GM21515 (cell line): ENCODE measurements at regions not wholly inside any gene's neighbourhood (a gene's known extent, or its start where the extent isn't known, plus 50 kb on each side); places are given as distances from the start of the nearest gene placed in this dataset.
"Not testable (repeated sequence)": the region's sequence is repeated elsewhere in the genome, so short reads cannot be mapped to it uniquely, and the experiment has no call there.

Experiments used
- ATAC-seq: cut with Tn5 transposase; IDR thresholded peaks from one replicate; pipeline ENCODE4 v1.9.1; 2021; ENCODE audit not compliant: unreplicated experiment

DNA sequence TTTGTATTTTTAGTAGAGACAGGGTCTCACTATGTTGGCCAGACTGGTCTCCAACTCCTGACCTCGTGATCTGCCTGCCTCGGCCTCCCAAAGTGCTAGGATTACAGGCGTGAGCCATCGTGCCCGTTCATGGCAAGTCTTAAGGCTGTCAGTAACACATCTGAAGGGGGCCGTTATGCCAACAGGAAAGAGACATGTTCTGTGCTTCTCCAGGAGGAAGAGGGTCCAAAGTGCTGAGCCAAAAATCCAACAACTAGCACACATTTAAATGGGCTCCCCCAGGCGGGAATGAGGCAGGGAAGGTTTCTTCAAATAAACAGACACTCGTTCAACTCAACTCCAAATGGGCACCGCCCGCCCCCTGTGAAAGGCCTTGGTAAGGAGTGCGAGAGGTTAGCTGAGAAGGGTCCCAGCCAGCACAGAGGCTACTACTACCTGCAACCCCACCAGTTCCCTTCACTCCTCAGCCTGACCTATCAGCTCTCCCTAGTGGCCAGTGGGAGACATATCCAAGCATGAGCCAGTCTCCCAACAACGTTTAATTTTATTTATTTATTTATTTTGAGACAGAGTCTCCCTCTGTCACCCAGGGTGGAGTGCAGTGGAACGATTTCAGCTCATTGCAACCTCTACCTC, 84.1 kb upstream of the DMRT1 start:
- no peak for ATAC-seq

GRCh38 chr9:758146-758545, 83.4 kb upstream of the DMRT1 start:
- no peak for ATAC-seq

GRCh38 chr9:759541-759940, 82.0 kb upstream of the DMRT1 start:
- no peak for ATAC-seq

- no peak for ATAC-seq
Observed at GRCh38 chr9:759983-760736, 81.3 kb upstream of the DMRT1 start.

DNA sequence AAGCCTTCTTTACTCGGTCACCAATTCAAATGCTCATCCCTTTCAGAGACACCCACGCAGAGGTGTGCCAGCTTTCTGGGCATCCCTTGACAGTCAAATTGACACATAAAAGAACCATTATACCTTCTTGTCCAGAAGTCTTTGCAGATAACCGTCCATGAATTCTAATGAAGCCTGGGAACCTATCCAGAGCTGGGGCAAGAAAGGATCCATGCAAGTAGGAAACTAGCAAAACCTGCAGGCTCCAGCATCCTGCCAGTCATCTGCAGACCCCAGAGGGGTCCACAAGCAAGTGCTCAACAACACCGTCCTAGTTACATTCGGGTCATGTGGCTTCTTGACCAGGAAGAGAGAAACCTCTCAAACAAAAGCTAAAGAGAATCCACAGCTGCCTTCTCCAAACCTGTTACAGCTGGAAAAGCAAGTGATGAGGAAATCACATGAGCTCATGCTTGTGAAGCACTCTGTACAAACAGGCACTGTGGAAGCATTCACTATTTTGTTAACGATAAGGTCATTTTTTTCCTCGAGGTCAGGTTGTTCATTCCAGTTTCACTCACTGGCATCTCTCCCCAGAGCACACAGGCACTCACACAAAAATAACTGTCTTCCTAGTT, 80.2 kb upstream of the DMRT1 start:
- ATAC-seq, result no peak

DNA sequence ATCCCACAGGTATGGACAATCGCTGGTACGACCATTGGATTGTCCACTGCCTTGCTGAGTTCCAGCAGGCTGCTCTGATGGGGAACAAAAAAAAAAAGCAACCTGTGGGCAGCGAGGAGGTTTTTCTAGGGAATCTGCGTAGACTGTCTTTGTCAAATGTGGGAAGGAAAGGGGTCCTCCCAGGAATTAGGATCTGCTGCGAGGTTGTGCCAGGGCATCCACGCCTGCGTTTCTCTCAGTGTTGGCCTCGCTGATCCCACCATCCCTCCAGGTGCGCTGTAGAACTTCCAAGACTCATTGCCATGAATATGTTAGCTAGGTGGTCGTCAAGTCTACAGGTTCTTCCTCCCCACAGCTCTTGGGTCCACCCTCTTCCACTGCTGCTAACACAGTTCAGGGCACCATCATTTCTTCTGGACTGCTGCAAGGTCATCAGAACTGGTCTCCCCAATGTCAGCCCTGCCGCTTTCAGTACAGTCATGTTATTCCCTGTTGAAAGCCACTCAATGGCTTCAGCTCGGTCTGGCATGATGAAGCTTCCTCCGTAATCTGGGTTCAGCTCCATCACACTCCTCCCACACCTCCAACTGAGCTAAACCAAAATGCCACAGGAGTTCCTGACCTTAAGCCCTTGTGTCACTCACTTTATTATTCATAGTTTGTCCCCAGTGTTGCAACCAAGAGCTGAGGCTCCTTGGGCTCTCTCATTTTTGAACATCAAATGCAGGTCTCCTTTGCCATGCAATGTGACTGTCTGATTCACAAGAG, 79.5 kb upstream of the DMRT1 start:
- ATAC-seq, result no peak

GRCh38 chr9:763692-764091, 77.8 kb upstream of the DMRT1 start:
- no peak for ATAC-seq

- ATAC-seq, result peak; percentile 97
Observed at GRCh38 chr9:764105-764524, 77.4 kb upstream of the DMRT1 start.

GRCh38 chr9:764986-765385, 76.5 kb upstream of the DMRT1 start:
- no peak for ATAC-seq

- not testable (repeated sequence) for ATAC-seq
Observed at GRCh38 chr9:767061-767561, 74.4 kb upstream of the DMRT1 start.

- no peak for ATAC-seq
Observed at GRCh38 chr9:776086-776485, 65.4 kb upstream of the DMRT1 start.

- ATAC-seq, result no peak
Observed at GRCh38 chr9:777978-778377, 63.5 kb upstream of the DMRT1 start.

DNA sequence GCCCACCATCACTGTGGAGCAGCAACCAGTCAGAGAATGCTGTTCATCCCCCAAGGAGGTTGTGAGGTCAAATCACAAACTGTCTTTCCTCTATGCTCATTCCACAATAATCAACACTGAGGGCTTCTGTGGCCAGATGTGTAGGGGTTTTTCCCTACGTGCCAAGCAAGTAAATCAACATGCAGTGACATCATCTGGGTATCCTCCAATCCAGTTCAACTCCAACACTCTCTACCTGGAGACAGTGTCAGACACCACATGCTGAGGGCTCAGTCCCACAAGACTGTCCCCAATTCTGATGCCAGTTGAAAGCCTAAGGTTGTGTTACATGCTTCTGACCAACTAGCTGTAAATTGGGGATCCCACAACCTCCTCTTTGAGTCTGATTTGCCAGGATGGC, 57.3 kb upstream of the DMRT1 start:
- ATAC-seq, result no peak

- ATAC-seq, result no peak
Observed at GRCh38 chr9:784916-785315, 56.6 kb upstream of the DMRT1 start.

- no peak for ATAC-seq
Observed at GRCh38 chr9:785997-786396, 55.5 kb upstream of the DMRT1 start.

GRCh38 chr9:786405-786804, 55.1 kb upstream of the DMRT1 start:
- ATAC-seq, result no peak

- ATAC-seq, result no peak
Observed at GRCh38 chr9:788777-789176, 52.7 kb upstream of the DMRT1 start.
